ENCODE measurements at regions not wholly inside any gene's neighbourhood (a gene's known extent, or its start where the extent isn't known, plus 50 kb on each side); places are given as distances from the start of the nearest gene placed in this dataset.

DNA sequence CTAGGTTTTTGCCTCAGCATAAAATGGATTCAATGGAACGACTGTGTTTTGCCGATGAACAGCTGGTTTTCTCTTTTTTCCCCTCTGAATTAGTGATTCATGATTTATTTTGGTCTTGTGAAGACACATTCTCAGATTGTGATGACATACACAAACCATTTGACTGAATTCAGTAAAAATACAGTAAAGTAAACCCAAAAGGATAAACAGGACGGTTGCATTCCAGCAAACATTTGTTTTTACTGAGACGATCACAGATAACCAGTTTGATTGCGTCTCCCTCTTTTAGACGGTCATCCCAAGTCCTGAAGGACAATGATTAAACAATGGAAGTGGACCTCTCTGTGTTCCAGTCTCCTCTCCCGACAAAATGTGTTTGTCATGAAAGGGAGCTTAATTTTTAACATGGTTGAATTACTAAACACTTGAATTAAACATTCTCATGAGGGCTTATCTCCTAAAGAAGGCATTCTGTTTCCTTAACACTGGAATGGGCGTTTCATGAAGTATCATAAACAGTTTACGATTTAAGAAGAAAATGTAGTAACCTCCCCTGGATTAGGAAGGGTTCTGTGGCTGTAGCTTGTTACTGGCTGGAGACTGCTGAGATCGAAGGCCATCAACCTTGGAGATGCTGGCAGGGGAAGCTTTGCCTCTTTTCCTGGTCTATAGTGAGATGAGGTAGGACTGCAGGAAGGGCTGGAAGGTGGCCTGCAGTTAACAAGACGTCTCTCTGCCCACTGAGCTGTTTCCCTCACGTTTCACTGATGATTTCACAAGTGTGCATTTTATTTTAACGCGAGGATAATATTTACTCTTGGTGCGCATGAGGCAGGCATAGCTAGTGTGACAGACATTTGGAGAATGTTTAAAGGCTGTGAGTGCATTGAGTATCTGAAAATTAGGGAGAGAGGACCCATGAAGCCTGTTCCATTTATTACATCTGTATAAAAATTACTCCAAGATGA, 457.9 kb downstream of the FGF9 start:
- TF ChIP-seq, protein P1, sequence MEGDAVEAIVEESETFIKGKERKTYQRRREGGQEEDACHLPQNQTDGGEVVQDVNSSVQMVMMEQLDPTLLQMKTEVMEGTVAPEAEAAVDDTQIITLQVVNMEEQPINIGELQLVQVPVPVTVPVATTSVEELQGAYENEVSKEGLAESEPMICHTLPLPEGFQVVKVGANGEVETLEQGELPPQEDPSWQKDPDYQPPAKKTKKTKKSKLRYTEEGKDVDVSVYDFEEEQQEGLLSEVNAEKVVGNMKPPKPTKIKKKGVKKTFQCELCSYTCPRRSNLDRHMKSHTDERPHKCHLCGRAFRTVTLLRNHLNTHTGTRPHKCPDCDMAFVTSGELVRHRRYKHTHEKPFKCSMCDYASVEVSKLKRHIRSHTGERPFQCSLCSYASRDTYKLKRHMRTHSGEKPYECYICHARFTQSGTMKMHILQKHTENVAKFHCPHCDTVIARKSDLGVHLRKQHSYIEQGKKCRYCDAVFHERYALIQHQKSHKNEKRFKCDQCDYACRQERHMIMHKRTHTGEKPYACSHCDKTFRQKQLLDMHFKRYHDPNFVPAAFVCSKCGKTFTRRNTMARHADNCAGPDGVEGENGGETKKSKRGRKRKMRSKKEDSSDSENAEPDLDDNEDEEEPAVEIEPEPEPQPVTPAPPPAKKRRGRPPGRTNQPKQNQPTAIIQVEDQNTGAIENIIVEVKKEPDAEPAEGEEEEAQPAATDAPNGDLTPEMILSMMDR (conservative IDR thresholded peaks at IDR 0.05 in 1 of 2, IDR thresholded peaks at IDR 0.05 in 1 of 2; ENCODE audit: extremely low read depth in 1 of 2, insufficient read depth in 1 of 2, low read depth in 1 of 2, low read length in 2 of 2) = no peak
- TF ChIP-seq EZH2 (IDR thresholded peaks at IDR 0.05; ENCODE audit: borderline replicate concordance, low read length) = no peak

All from mammary epithelial cell (primary cell).